ENCODE measurements at regions not wholly inside any gene's neighbourhood (a gene's known extent, or its start where the extent isn't known, plus 50 kb on each side); places are given as distances from the start of the nearest gene placed in this dataset.

- no peak for DNase-seq
Observed at GRCh38 chr12:19965196-19966038, 402.9 kb upstream of the PDE3A start.

GRCh38 chr12:19967001-19967400, 401.3 kb upstream of the PDE3A start:
- no peak for DNase-seq

GRCh38 chr12:19967431-19967830, 400.9 kb upstream of the PDE3A start:
- no peak for DNase-seq

GRCh38 chr12:19970116-19970515, 398.2 kb upstream of the PDE3A start:
- DNase-seq = no peak

GRCh38 chr12:19970821-19971220, 397.5 kb upstream of the PDE3A start:
- DNase-seq = no peak

- no peak for DNase-seq
Observed at GRCh38 chr12:19971361-19972280, 396.7 kb upstream of the PDE3A start.

- no peak for DNase-seq
Observed at GRCh38 chr12:19972325-19973288, 395.7 kb upstream of the PDE3A start.

- DNase-seq = no peak
Observed at GRCh38 chr12:19978193-19978592, 390.1 kb upstream of the PDE3A start.

GRCh38 chr12:19979584-19979983, 388.8 kb upstream of the PDE3A start:
- no peak for DNase-seq

GRCh38 chr12:19981944-19982343, 386.4 kb upstream of the PDE3A start:
- DNase-seq = no peak

- no peak for DNase-seq
Observed at GRCh38 chr12:19988001-19988400, 380.3 kb upstream of the PDE3A start.

GRCh38 chr12:19988459-19988873, 379.9 kb upstream of the PDE3A start:
- no peak for DNase-seq

GRCh38 chr12:19988948-19989347, 379.4 kb upstream of the PDE3A start:
- DNase-seq = no peak

GRCh38 chr12:19991146-19991545, 377.2 kb upstream of the PDE3A start:
- no peak for DNase-seq

GRCh38 chr12:19992311-19992710, 376.0 kb upstream of the PDE3A start:
- DNase-seq = no peak

GRCh38 chr12:19994968-19995367, 373.4 kb upstream of the PDE3A start:
- DNase-seq = no peak

- no peak for DNase-seq
Observed at GRCh38 chr12:19997656-19998400, 370.5 kb upstream of the PDE3A start.

GRCh38 chr12:19998411-19998810, 369.9 kb upstream of the PDE3A start:
- no peak for DNase-seq

GRCh38 chr12:19998961-19999804, 369.2 kb upstream of the PDE3A start:
- no peak for DNase-seq

- no peak for DNase-seq
Observed at GRCh38 chr12:19999805-20000138, 368.6 kb upstream of the PDE3A start.

GRCh38 chr12:20000229-20000849, 368.0 kb upstream of the PDE3A start:
- DNase-seq = no peak

Measured in CD4-positive, alpha-beta T cell treated with Interleukin-12 subunit alpha and Interleukin-12 subunit beta, for 1 hour (primary cell).